H1 (cell line): ENCODE measurements at regions not wholly inside any gene's neighbourhood (a gene's known extent, or its start where the extent isn't known, plus 50 kb on each side); places are given as distances from the start of the nearest gene placed in this dataset.

Experiments used
- ATF3 ChIP-seq: IDR thresholded peaks from 2 replicates; pipeline ENCODE4 v1.6.1; 2011; ENCODE audit warnings: low read depth, mild to moderate bottlenecking, low read length; ENCODE audit not compliant: insufficient read depth
- BCL11A ChIP-seq, 2 experiments: IDR thresholded peaks; one replicate each; pipeline ENCODE4 v1.6.1; 2011; ENCODE audit warnings: low read depth in 2 of 2, low read length in 2 of 2, mild to moderate bottlenecking in 2 of 2
- CHD7 ChIP-seq: fragments of 300-600 bp; sonication (generic); IDR thresholded peaks from 2 replicates; pipeline ENCODE4 v1.7.1; 2012; ENCODE audit warnings: low read length, moderate library complexity, mild to moderate bottlenecking, inconsistent platforms; ENCODE audit not compliant: insufficient replicate concordance
- EGR1 ChIP-seq: IDR thresholded peaks from 2 replicates; pipeline ENCODE4 v1.6.1; 2011; ENCODE audit warnings: low read depth, low read length, borderline replicate concordance
- EP300 ChIP-seq, 2 experiments: IDR thresholded peaks; 1 replicate in 1 of 2; 2 replicates in 1 of 2; pipeline ENCODE4 v1.6.1; 2011 to 2012; ENCODE audit warnings: low read depth in 2 of 2, low read length in 2 of 2, mild to moderate bottlenecking in 2 of 2, borderline replicate concordance in 1 of 2, inconsistent platforms in 1 of 2, moderate library complexity in 1 of 2
- KDM4A ChIP-seq: IDR thresholded peaks from one replicate; pipeline ENCODE4 v1.7.1; 2012; ENCODE audit warnings: low read depth, mild to moderate bottlenecking, moderate library complexity, low read length, inconsistent platforms; ENCODE audit not compliant: severe bottlenecking
- MAFK ChIP-seq: IDR thresholded peaks from 2 replicates; pipeline ENCODE4 v1.6.1; 2012; ENCODE audit warnings: low read depth, mild to moderate bottlenecking, improper control_type of control experiment, low read length
- RNF2 ChIP-seq: fragments of 200-900, 300-1000 bp; sonication (generic); IDR thresholded peaks from 2 replicates; pipeline ENCODE4 v1.7.1; 2016; ENCODE audit warnings: borderline replicate concordance, low read depth, mild to moderate bottlenecking, antibody characterized with exemption, low read length; ENCODE audit not compliant: poor library complexity, severe bottlenecking; ENCODE audit errors: missing control alignments
- SIRT6 ChIP-seq: IDR thresholded peaks from one replicate; pipeline ENCODE4 v1.7.1; 2012; ENCODE audit warnings: low read length, inconsistent platforms
- SIX5 ChIP-seq: IDR thresholded peaks from 2 replicates; pipeline ENCODE4 v1.6.1; 2011; ENCODE audit warnings: mild to moderate bottlenecking, low read depth, low read length
- YY1 ChIP-seq: IDR thresholded peaks from 2 replicates; pipeline ENCODE4 v1.6.1; 2011; ENCODE audit warnings: low read depth, mild to moderate bottlenecking, low read length

GRCh38 chr1:29945426-29945825 lies 709.1 kb downstream of the PTPRU start (continued):
- TF ChIP-seq CHD7 (no peak), EGR1 (no peak), ATF3 (no peak), BCL11A (IDR thresholded peaks at IDR 0.05; ENCODE audit: low read depth in 2 of 2, low read length in 2 of 2) (no peak), RNF2 (no peak), EP300 (IDR thresholded peaks at IDR 0.05; ENCODE audit: borderline replicate concordance in 1 of 2, low read depth in 2 of 2, low read length in 2 of 2) (no peak), KDM4A (no peak), SIRT6 (no peak), YY1 (no peak), SIX5 (no peak), MAFK (no peak)
